ENCODE measurements at regions not wholly inside any gene's neighbourhood (a gene's known extent, or its start where the extent isn't known, plus 50 kb on each side); places are given as distances from the start of the nearest gene placed in this dataset.

GRCh38 chr5:176185133-176185733 lies 53.0 kb upstream of the SIMC1 start:
- no peak for TF ChIP-seq CTCF (IDR thresholded peaks at IDR 0.05)
- TF ChIP-seq EP300 (IDR thresholded peaks at IDR 0.05): no peak
- no peak for TF ChIP-seq POLR2A (IDR thresholded peaks at IDR 0.05)
- no peak for TF ChIP-seq POLR2AphosphoS5 (IDR thresholded peaks at IDR 0.05)

Data from gastroesophageal sphincter (tissue), 3 donors.